GM12878 (cell line): ENCODE measurements at regions not wholly inside any gene's neighbourhood (a gene's known extent, or its start where the extent isn't known, plus 50 kb on each side); places are given as distances from the start of the nearest gene placed in this dataset.

ENCODE experiments used
- ATAC-seq: fragments of 200-7000 bp; cut with Tn5 transposase; 3 replicates; pipeline ENCODE4 v1.9.1; 2020; ENCODE audit warnings: mild to moderate bottlenecking, moderate library complexity
- BruUV-seq: library from RNA; stranded (reverse); fragments of 400-500 nt; replicated peaks from 2 replicates; lab custom pipeline; 2021; lab: Mats Ljungman, UMichigan
- CTCF ChIA-PET: fragments of 300-600 bp; sonication (Branson Sonifier 250); formaldehyde crosslinking; extraction: SDS; loops from one replicate; lab custom pipeline; 2021; ENCODE audit warnings: inconsistent platforms; lab: Yijun Ruan, JAX
- POLR2A ChIA-PET: fragments of 350-600 bp; formaldehyde crosslinking; extraction: SDS; loops from one replicate; lab custom pipeline; 2021; ENCODE audit warnings: inconsistent platforms; lab: Charles Lee
- RAD21 ChIA-PET: fragments of 300-600 bp; sonication (Branson Sonifier 250); formaldehyde crosslinking; loops from one replicate; lab custom pipeline; 2023; ENCODE audit warnings: antibody characterized with exemption; ENCODE audit not compliant: unreplicated experiment; lab: Charles Lee
- SMC1A ChIA-PET: fragments of 300-600 bp; sonication (Branson Sonifier 250); formaldehyde crosslinking; loops from one replicate; lab custom pipeline; 2023; ENCODE audit not compliant: unreplicated experiment, uncharacterized antibody; lab: Charles Lee
- DNase-seq: peaks from one replicate; pipeline ENCODE4 v3.0.0-alpha.2; 2011; ENCODE audit warnings: low read depth, low spot score
- FAIRE-seq: peaks from 3 replicates; lab custom pipeline; 2011; peaks lifted over from hg19 to GRCh38; lab: Jason Lieb, UNC
- H2AFZ ChIP-seq: 2 replicates; pipeline ENCODE4 v1.6.0; 2011; ENCODE audit warnings: low read depth, low read length, control low read depth; ENCODE audit not compliant: control insufficient read depth
- H3K27ac ChIP-seq: 2 replicates; pipeline ENCODE4 v1.5.1; 2011; ENCODE audit warnings: control low read depth; ENCODE audit not compliant: control insufficient read depth, insufficient read depth
- H3K27me3 ChIP-seq, 2 experiments: replicated peaks in 1 of 2; 2 replicates each; pipeline versions ENCODE4 v1.6.0 to v1.6.1; 2011; ENCODE audit warnings: low read length in 1 of 2; ENCODE audit not compliant: control insufficient read depth in 2 of 2, insufficient read depth in 2 of 2
- H3K36me3 ChIP-seq, 2 experiments: 2 replicates each; pipeline ENCODE4 v1.5.1; 2011; ENCODE audit warnings: low read length in 1 of 2; ENCODE audit not compliant: control insufficient read depth in 2 of 2, insufficient read depth in 2 of 2
- H3K4me1 ChIP-seq: 2 replicates; pipeline ENCODE4 v1.6.1; 2011; ENCODE audit warnings: mild to moderate bottlenecking, low read length, moderate library complexity, mixed read lengths; ENCODE audit not compliant: control insufficient read depth, insufficient read depth
- H3K4me2 ChIP-seq: 2 replicates; pipeline ENCODE4 v1.6.0; 2011; ENCODE audit warnings: control low read depth; ENCODE audit not compliant: control insufficient read depth, insufficient read depth
- H3K4me3 ChIP-seq: fragments of 200-600 bp; sonication (generic); 2 replicates; pipeline ENCODE4 v1.5.1; 2016
- H3K79me2 ChIP-seq: 2 replicates; pipeline ENCODE4 v1.6.0; 2011; ENCODE audit warnings: low read length; ENCODE audit not compliant: control insufficient read depth, insufficient read depth
- H3K9ac ChIP-seq: 2 replicates; pipeline ENCODE4 v1.8.0; 2011; ENCODE audit warnings: low read length, control low read depth, mixed read lengths; ENCODE audit not compliant: control insufficient read depth, insufficient read depth
- H3K9me3 ChIP-seq: replicated peaks from 3 replicates; pipeline ENCODE4 v1.5.1; 2011; ENCODE audit warnings: mild to moderate bottlenecking, low read length; ENCODE audit not compliant: control insufficient read depth, insufficient read depth
- H4K20me1 ChIP-seq: 2 replicates; pipeline ENCODE4 v1.6.0; 2011; ENCODE audit not compliant: control insufficient read depth, insufficient read depth
- ASH2L ChIP-seq: fragments of 300-600, 200-600 bp; sonication (generic); IDR thresholded peaks from 2 replicates; pipeline ENCODE4 v1.6.1; 2017; ENCODE audit warnings: low read depth, mild to moderate bottlenecking, borderline replicate concordance
- BRCA1 ChIP-seq: IDR thresholded peaks from 2 replicates; pipeline ENCODE4 v1.6.1; 2011; ENCODE audit warnings: low read depth, low read length, improper control_type of control experiment
- CEBPB ChIP-seq, 2 experiments: fragments of 150-350 bp in 1 of 2; IDR thresholded peaks; 2 replicates each; pipeline ENCODE4 v1.6.1; 2012 to 2014; ENCODE audit warnings: low read depth in 2 of 2, low read length in 2 of 2, borderline replicate concordance in 1 of 2, inconsistent platforms in 1 of 2
- EP300 ChIP-seq, 2 experiments: fragments of 150-350 bp in 1 of 2; IDR thresholded peaks; 2 replicates each; pipeline ENCODE4 v1.6.1; 2011 to 2012; ENCODE audit warnings: low read depth in 2 of 2, low read length in 2 of 2, borderline replicate concordance in 1 of 2, improper control_type of control experiment in 1 of 2, inconsistent platforms in 1 of 2; ENCODE audit not compliant: control insufficient read depth in 1 of 2
- HCFC1 ChIP-seq: fragments of 150-350 bp; IDR thresholded peaks from 2 replicates; pipeline ENCODE4 v1.6.1; 2014; ENCODE audit warnings: low read length
- HDGF ChIP-seq: fragments of 450-650 bp; IDR thresholded peaks from 2 replicates; pipeline ENCODE4 v1.6.1; 2016; ENCODE audit warnings: antibody characterized with exemption
- IRF3 ChIP-seq: fragments of 450-650 bp; IDR thresholded peaks from 2 replicates; pipeline ENCODE4 v1.6.1; 2014; ENCODE audit warnings: mild to moderate bottlenecking
- MXI1 ChIP-seq: fragments of 150-350 bp; IDR thresholded peaks from 2 replicates; pipeline ENCODE4 v1.6.1; 2011; ENCODE audit warnings: low read depth, mild to moderate bottlenecking, inconsistent platforms, low read length, improper control_type of control experiment
- PAX8 ChIP-seq: fragments of 450-650 bp; IDR thresholded peaks from 2 replicates; pipeline ENCODE4 v1.6.1; 2017; ENCODE audit warnings: mild to moderate bottlenecking, moderate library complexity
- POU2F2 ChIP-seq: IDR thresholded peaks from 3 replicates; pipeline ENCODE4 v1.6.1; 2011; ENCODE audit warnings: low read depth, mild to moderate bottlenecking, low read length, borderline replicate concordance
- RB1 ChIP-seq: fragments of 450-650 bp; formaldehyde crosslinking; IDR thresholded peaks from 2 replicates; pipeline ENCODE4 v1.6.1; 2017; ENCODE audit warnings: mild to moderate bottlenecking, borderline replicate concordance
- RFX5 ChIP-seq: IDR thresholded peaks from 2 replicates; pipeline ENCODE4 v1.6.1; 2011; ENCODE audit warnings: low read depth, low read length, improper control_type of control experiment
- RUNX3 ChIP-seq: IDR thresholded peaks from 2 replicates; pipeline ENCODE4 v1.6.1; 2012; ENCODE audit warnings: low read length, inconsistent platforms
- SMC3 ChIP-seq: IDR thresholded peaks from 2 replicates; pipeline ENCODE4 v1.6.1; 2011; ENCODE audit warnings: low read length, improper control_type of control experiment, borderline replicate concordance
- USF2 ChIP-seq: IDR thresholded peaks from 2 replicates; pipeline ENCODE4 v1.6.1; 2011; ENCODE audit warnings: low read depth, low read length, improper control_type of control experiment, borderline replicate concordance
- ZNF384 ChIP-seq: IDR thresholded peaks from 2 replicates; pipeline ENCODE4 v1.6.1; 2012; ENCODE audit warnings: low read depth, mild to moderate bottlenecking, low read length, improper control_type of control experiment, borderline replicate concordance
- WGBS: methylation state at CpG from one replicate; pipeline ENCODE4 v1.1.6; 2016; ENCODE audit warnings: low lambda C conversion rate; ENCODE audit not compliant: insufficient replicate concordance, insufficient coverage; ENCODE audit errors: missing lambda C conversion rate; 5-methylcytosine and 5-hydroxymethylcytosine counted together
- in situ Hi-C: fragments of 300-500 bp; cut with MboI; formaldehyde crosslinking; loops from 9 replicates; pipeline ENCODE4 v1.14.3; 2018; ENCODE audit warnings: mixed read lengths
- intact Hi-C: fragments of 100-400 bp; cut with micrococcal nuclease; formaldehyde crosslinking; loops from one replicate; pipeline ENCODE4 v1.14.2; 2022; ENCODE audit not compliant: unreplicated experiment
- TF ChIP-seq, protein P1 (sequence below): fragments of 450-650 bp; IDR thresholded peaks from 2 replicates; pipeline ENCODE4 v1.6.1; 2017; ENCODE audit warnings: mild to moderate bottlenecking, low read depth, inconsistent platforms; ENCODE audit not compliant: poor library complexity, severe bottlenecking

- intact Hi-C loops (no loop called here), in situ Hi-C loops (no loop called here)
- Histone ChIP-seq H3K79me2 (no peaks in the 10 kb centered on the region), H3K27me3 (no peaks in the 10 kb centered on the region; a peak in 1 of 4 replicates), H3K9me3 (no peaks in the 10 kb centered on the region)
- no peak for TF ChIP-seq PAX8
- no peak for TF ChIP-seq RB1
- TF ChIP-seq HDGF, result no peak
- no peak for TF ChIP-seq POU2F2
- TF ChIP-seq RUNX3, result no peak
- no peak for TF ChIP-seq BRCA1
- TF ChIP-seq, protein P1, sequence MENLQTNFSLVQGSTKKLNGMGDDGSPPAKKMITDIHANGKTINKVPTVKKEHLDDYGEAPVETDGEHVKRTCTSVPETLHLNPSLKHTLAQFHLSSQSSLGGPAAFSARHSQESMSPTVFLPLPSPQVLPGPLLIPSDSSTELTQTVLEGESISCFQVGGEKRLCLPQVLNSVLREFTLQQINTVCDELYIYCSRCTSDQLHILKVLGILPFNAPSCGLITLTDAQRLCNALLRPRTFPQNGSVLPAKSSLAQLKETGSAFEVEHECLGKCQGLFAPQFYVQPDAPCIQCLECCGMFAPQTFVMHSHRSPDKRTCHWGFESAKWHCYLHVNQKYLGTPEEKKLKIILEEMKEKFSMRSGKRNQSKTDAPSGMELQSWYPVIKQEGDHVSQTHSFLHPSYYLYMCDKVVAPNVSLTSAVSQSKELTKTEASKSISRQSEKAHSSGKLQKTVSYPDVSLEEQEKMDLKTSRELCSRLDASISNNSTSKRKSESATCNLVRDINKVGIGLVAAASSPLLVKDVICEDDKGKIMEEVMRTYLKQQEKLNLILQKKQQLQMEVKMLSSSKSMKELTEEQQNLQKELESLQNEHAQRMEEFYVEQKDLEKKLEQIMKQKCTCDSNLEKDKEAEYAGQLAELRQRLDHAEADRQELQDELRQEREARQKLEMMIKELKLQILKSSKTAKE, result no peak
- no peak for TF ChIP-seq RFX5
- TF ChIP-seq MXI1, result no peak
- no peak for TF ChIP-seq CEBPB (IDR thresholded peaks at IDR 0.05; ENCODE audit: borderline replicate concordance in 1 of 2, low read depth in 2 of 2, low read length in 2 of 2)
- no peak for TF ChIP-seq ASH2L
- no peak for TF ChIP-seq IRF3
- no peak for TF ChIP-seq ZNF384
- TF ChIP-seq SMC3, result no peak
- TF ChIP-seq USF2, result no peak
- no peak for TF ChIP-seq HCFC1
- no peak for TF ChIP-seq EP300 (IDR thresholded peaks at IDR 0.05; ENCODE audit: borderline replicate concordance in 1 of 2, control insufficient read depth in 1 of 2, low read depth in 2 of 2, low read length in 2 of 2)
- TF ChIP-seq, all 136 proteins: peak for 0
- ATAC-seq, result no peak
- no peak for FAIRE-seq
- Histone ChIP-seq H3K9ac (no peak overlapping the region), H3K4me3 (no peak overlapping the region), H4K20me1 (no peaks in the 10 kb centered on the region), H3K36me3 (no peaks in the 10 kb centered on the region), H3K4me1 (no peaks in the 10 kb centered on the region), H2AFZ (no peak overlapping the region), H3K27ac (no peak overlapping the region), H3K4me2 (no peak overlapping the region)
- no peak for DNase-seq
- 57% methylated on average over 4 of the region's 4 CpGs for WGBS
- RAD21 ChIA-PET, result no interaction called here
- POLR2A ChIA-PET, result no interaction called here
- CTCF ChIA-PET, result no interaction called here
- BruUV-seq, result no TSS peak
- SMC1A ChIA-PET, result no interaction called here
Measured at GRCh38 chr10:113390896-113391295, 162.0 kb upstream of the HABP2 start.
